Upper lobe of left lung (tissue), 4 donors: ENCODE measurements at regions not wholly inside any gene's neighbourhood (a gene's known extent, or its start where the extent isn't known, plus 50 kb on each side); places are given as distances from the start of the nearest gene placed in this dataset.

Experiments used
- CTCF ChIP-seq, 6 experiments: fragments of 450-650 bp in 4 of 6; fragments of 200-600 bp in 2 of 6; sonication (generic) in 2 of 6; IDR thresholded peaks; one replicate each; pipeline ENCODE4 v1.5.1; 2016 to 2019; ENCODE audit warnings: antibody characterized with exemption in 6 of 6
- POLR2A ChIP-seq, 4 donors: fragments of 450-650 bp; IDR thresholded peaks; one replicate each; pipeline ENCODE4 v1.5.1; 2016 to 2017; ENCODE audit warnings: antibody characterized with exemption in 4 of 4, mild to moderate bottlenecking in 2 of 4
- POLR2AphosphoS5 ChIP-seq, 2 donors: sonication (generic); formaldehyde crosslinking; IDR thresholded peaks; one replicate each; pipeline ENCODE4 v1.5.1; 2017; ENCODE audit warnings: antibody characterized with exemption in 2 of 2

- no peak for TF ChIP-seq CTCF (IDR thresholded peaks at IDR 0.05)
- TF ChIP-seq POLR2A (IDR thresholded peaks at IDR 0.05), result no peak
- no peak for TF ChIP-seq POLR2AphosphoS5 (IDR thresholded peaks at IDR 0.05)
These were observed 454.6 kb downstream of the KCNA4 start for GRCh38 chr11:29562183-29562582.
